BLaER1 treated with 17β-estradiol and CSF1 and Interleukin-3, amounts not matched to agents 10 nM and 100 nM (cell line): ENCODE measurements at regions not wholly inside any gene's neighbourhood (a gene's known extent, or its start where the extent isn't known, plus 50 kb on each side); places are given as distances from the start of the nearest gene placed in this dataset.
"Not testable (repeated sequence)": the region's sequence is repeated elsewhere in the genome, so short reads cannot be mapped to it uniquely, and the experiment has no call there.

Experiments used
- H3K27ac ChIP-seq, 11 experiments: shearing (Covaris generic); formaldehyde crosslinking; 2 replicates each; pipeline ENCODE4 v1.8.1; 2022
- H3K27me3 ChIP-seq, 11 experiments: shearing (Covaris generic); formaldehyde crosslinking; 2 replicates each; pipeline ENCODE4 v1.8.1; 2022
- H3K36me3 ChIP-seq, 11 experiments: shearing (Covaris generic); formaldehyde crosslinking; 2 replicates each; pipeline ENCODE4 v1.8.1; 2022
- H3K4me1 ChIP-seq, 10 experiments: shearing (Covaris generic); formaldehyde crosslinking; 2 replicates each; pipeline ENCODE4 v1.8.1; 2022
- H3K4me2 ChIP-seq, 11 experiments: shearing (Covaris generic); formaldehyde crosslinking; 2 replicates each; pipeline ENCODE4 v1.8.1; 2022
- H3K4me3 ChIP-seq, 10 experiments: shearing (Covaris generic); formaldehyde crosslinking; 2 replicates each; pipeline ENCODE4 v1.8.1; 2022
- H3K9ac ChIP-seq, 11 experiments: shearing (Covaris generic); formaldehyde crosslinking; 2 replicates each; pipeline ENCODE4 v1.8.1; 2022
- H3K9me3 ChIP-seq, 11 experiments: shearing (Covaris generic); formaldehyde crosslinking; replicated peaks in 1 of 11; 2 replicates each; pipeline ENCODE4 v1.8.1; 2022
- H4K20me1 ChIP-seq, 11 experiments: shearing (Covaris generic); formaldehyde crosslinking; 2 replicates each; pipeline ENCODE4 v1.8.1; 2022
- Cebpa-rat ChIP-seq, 11 experiments: shearing (Covaris generic); IDR thresholded peaks; 2 replicates each; pipeline ENCODE4 v1.8.1; 2022

- no peaks in the 10 kb centered on the region for H3K27me3 ChIP-seq
- no peaks in the 10 kb centered on the region for H4K20me1 ChIP-seq
- TF ChIP-seq Cebpa-rat (IDR thresholded peaks at IDR 0.05): no peak
- H3K4me3 ChIP-seq: no peak overlapping the region
- peaks cover 0 to 11% (median under 1%) of the 10 kb centered on the region in 10 experiments; a peak in 8 of 20 replicates for H3K4me1 ChIP-seq
- H3K27ac ChIP-seq: no peak overlapping the region
- H3K9me3 ChIP-seq: peaks cover 0 to 15% (median 11%) of the 10 kb centered on the region in 11 experiments; a peak in 15 of 22 replicates
- H3K36me3 ChIP-seq: no peaks in the 10 kb centered on the region
- no peak overlapping the region for H3K4me2 ChIP-seq
- H3K9ac ChIP-seq: no peak overlapping the region
Measured at GRCh38 chr13:87130423-87130822, 540.7 kb upstream of the SLITRK5 start.

GRCh38 chr13:87131611-87132010 is 539.6 kb upstream of the SLITRK5 start:
- Histone ChIP-seq H3K4me1 (peaks cover 0 to 9% (median 0%) of the 10 kb centered on the region in 10 experiments; a peak in 3 of 20 replicates), H4K20me1 (no peaks in the 10 kb centered on the region), H3K27me3 (no peaks in the 10 kb centered on the region), H3K36me3 (no peaks in the 10 kb centered on the region), H3K9me3 (peaks cover 0 to 6% (median 4%) of the 10 kb centered on the region in 11 experiments; a peak in 10 of 22 replicates), H3K4me3 (no peak overlapping the region), H3K9ac (no peak overlapping the region), H3K27ac (no peak overlapping the region; a peak in 1 of 22 replicates), H3K4me2 (no peak overlapping the region)
- TF ChIP-seq Cebpa-rat (IDR thresholded peaks at IDR 0.05): no peak

GRCh38 chr13:87138866-87139265 is 532.3 kb upstream of the SLITRK5 start:
- TF ChIP-seq Cebpa-rat (IDR thresholded peaks at IDR 0.05): no peak
- Histone ChIP-seq H3K9me3 (no peaks in the 10 kb centered on the region), H3K4me1 (no peaks in the 10 kb centered on the region), H3K27me3 (no peaks in the 10 kb centered on the region), H3K36me3 (no peaks in the 10 kb centered on the region), H3K4me3 (no peak overlapping the region), H3K9ac (no peak overlapping the region), H4K20me1 (no peaks in the 10 kb centered on the region), H3K27ac (no peak overlapping the region), H3K4me2 (no peak overlapping the region)

- Histone ChIP-seq H3K27me3 (no peaks in the 10 kb centered on the region), H3K9me3 (peaks cover 0 to 9% (median 5%) of the 10 kb centered on the region in 11 experiments; a peak in 5 of 22 replicates), H3K4me1 (no peaks in the 10 kb centered on the region), H4K20me1 (no peaks in the 10 kb centered on the region), H3K9ac (no peak overlapping the region), H3K27ac (no peak overlapping the region), H3K4me3 (no peak overlapping the region), H3K4me2 (no peak overlapping the region), H3K36me3 (no peaks in the 10 kb centered on the region)
- TF ChIP-seq Cebpa-rat (IDR thresholded peaks at IDR 0.05): no peak
Measured at GRCh38 chr13:87147076-87147475, 524.1 kb upstream of the SLITRK5 start.

GRCh38 chr13:87153371-87153770 is 517.8 kb upstream of the SLITRK5 start:
- Histone ChIP-seq H3K9me3 (peaks cover 0 to 7% (median 6%) of the 10 kb centered on the region in 11 experiments; a peak in 14 of 22 replicates), H3K9ac (no peak overlapping the region), H3K27me3 (no peaks in the 10 kb centered on the region), H3K4me2 (no peak overlapping the region), H3K4me3 (no peak overlapping the region), H3K36me3 (no peaks in the 10 kb centered on the region), H4K20me1 (no peaks in the 10 kb centered on the region), H3K27ac (no peak overlapping the region), H3K4me1 (no peaks in the 10 kb centered on the region)
- TF ChIP-seq Cebpa-rat (IDR thresholded peaks at IDR 0.05): no peak

GRCh38 chr13:87166348-87166747 is 504.8 kb upstream of the SLITRK5 start:
- H3K36me3 ChIP-seq: no peaks in the 10 kb centered on the region
- H3K4me2 ChIP-seq: no peak overlapping the region
- no peak for TF ChIP-seq Cebpa-rat (IDR thresholded peaks at IDR 0.05)

GRCh38 chr13:87168390-87168789 is 502.8 kb upstream of the SLITRK5 start:
- no peaks in the 10 kb centered on the region for H3K27me3 ChIP-seq
- H3K27ac ChIP-seq: no peak overlapping the region
- no peaks in the 10 kb centered on the region for H4K20me1 ChIP-seq
- no peak overlapping the region for H3K9ac ChIP-seq
- H3K4me3 ChIP-seq: no peak overlapping the region
- H3K9me3 ChIP-seq: peaks cover 0 to 9% (median 0%) of the 10 kb centered on the region in 11 experiments; a peak in 2 of 22 replicates
- TF ChIP-seq Cebpa-rat (IDR thresholded peaks at IDR 0.05): no peak
- no peaks in the 10 kb centered on the region for H3K4me1 ChIP-seq
- H3K36me3 ChIP-seq: no peaks in the 10 kb centered on the region
- no peak overlapping the region for H3K4me2 ChIP-seq

More at GRCh38 chr13:87166348-87166747, 504.8 kb upstream of the SLITRK5 start:
- Histone ChIP-seq H3K9me3 (peaks cover 0 to 12% (median 4%) of the 10 kb centered on the region in 11 experiments; a peak in 8 of 22 replicates), H3K4me3 (no peak overlapping the region), H3K9ac (no peak overlapping the region), H3K4me1 (no peaks in the 10 kb centered on the region), H3K27me3 (no peaks in the 10 kb centered on the region), H4K20me1 (no peaks in the 10 kb centered on the region), H3K27ac (no peak overlapping the region)

- TF ChIP-seq Cebpa-rat (IDR thresholded peaks at IDR 0.05): no peak
Measured at GRCh38 chr13:87169337-87169736, 501.8 kb upstream of the SLITRK5 start.

GRCh38 chr13:87172166-87172835 is 498.9 kb upstream of the SLITRK5 start:
- no peaks in the 10 kb centered on the region for H3K27me3 ChIP-seq
- H3K27ac ChIP-seq: no peak overlapping the region
- TF ChIP-seq Cebpa-rat (IDR thresholded peaks at IDR 0.05): no peak
- no peak overlapping the region for H3K4me2 ChIP-seq
- no peaks in the 10 kb centered on the region for H3K36me3 ChIP-seq
- no peaks in the 10 kb centered on the region for H3K4me1 ChIP-seq
- no peak overlapping the region for H3K9ac ChIP-seq
- H3K4me3 ChIP-seq: no peak overlapping the region
- H3K9me3 ChIP-seq: peaks cover 0 to 9% (median 0%) of the 10 kb centered on the region in 11 experiments; a peak in 2 of 22 replicates
- no peaks in the 10 kb centered on the region for H4K20me1 ChIP-seq

More at GRCh38 chr13:87169337-87169736, 501.8 kb upstream of the SLITRK5 start:
- H3K27me3 ChIP-seq: no peaks in the 10 kb centered on the region
- no peak overlapping the region for H3K4me3 ChIP-seq
- H4K20me1 ChIP-seq: no peaks in the 10 kb centered on the region
- H3K36me3 ChIP-seq: no peaks in the 10 kb centered on the region
- H3K4me2 ChIP-seq: no peak overlapping the region
- no peaks in the 10 kb centered on the region for H3K4me1 ChIP-seq
- H3K27ac ChIP-seq: no peak overlapping the region
- H3K9me3 ChIP-seq: peaks cover 0 to 9% (median 0%) of the 10 kb centered on the region in 11 experiments; a peak in 2 of 22 replicates
- no peak overlapping the region for H3K9ac ChIP-seq

- H3K9ac ChIP-seq, H3K4me3 ChIP-seq, H3K4me1 ChIP-seq, H3K27ac ChIP-seq, H4K20me1 ChIP-seq, H3K4me2 ChIP-seq, H3K27me3 ChIP-seq, H3K9me3 ChIP-seq, H3K36me3 ChIP-seq: not testable (repeated sequence)
Measured at GRCh38 chr13:87185138-87185537, 486.0 kb upstream of the SLITRK5 start.

GRCh38 chr13:87186647-87187046 is 484.5 kb upstream of the SLITRK5 start:
- H3K36me3 ChIP-seq, H3K4me2 ChIP-seq, H4K20me1 ChIP-seq, H3K9me3 ChIP-seq, H3K4me1 ChIP-seq, H3K27me3 ChIP-seq, H3K9ac ChIP-seq, H3K4me3 ChIP-seq, H3K27ac ChIP-seq: not testable (repeated sequence)

- not testable (repeated sequence) for H3K27me3 ChIP-seq, H3K4me3 ChIP-seq, H3K27ac ChIP-seq, H3K4me1 ChIP-seq, H3K9ac ChIP-seq, H3K36me3 ChIP-seq, H3K4me2 ChIP-seq, H3K9me3 ChIP-seq, H4K20me1 ChIP-seq
Measured at GRCh38 chr13:87191485-87191884, 479.7 kb upstream of the SLITRK5 start.
